Naive thymus-derived CD4-positive, alpha-beta T cell (primary cell): ENCODE measurements at regions not wholly inside any gene's neighbourhood (a gene's known extent, or its start where the extent isn't known, plus 50 kb on each side); places are given as distances from the start of the nearest gene placed in this dataset.
A peak's percentile ranks its signal among the peaks of the same experiment; 100 is the strongest.

Source experiments
- ATAC-seq: fragments of 150-1000 bp; cut with Tn5 transposase; 2 replicates; pipeline ENCODE4 v1.10.0; 2021; ENCODE audit warnings: mild to moderate bottlenecking, moderate library complexity
- CTCF ChIA-PET: fragments of 350-600 bp; sonication (Branson Sonifier 250); formaldehyde crosslinking; loops from one replicate; lab custom pipeline; 2021; ENCODE audit warnings: antibody characterized with exemption; lab: Charles Lee
- POLR2A ChIA-PET: fragments of 350-600 bp; sonication (Branson Sonifier 250); formaldehyde crosslinking; loops from one replicate; lab custom pipeline; 2021; ENCODE audit warnings: antibody characterized with exemption, inconsistent platforms; lab: Charles Lee
- DNase-seq, 9 donors: peaks; one replicate each; pipeline versions ENCODE4 v3.0.0 to v3.0.0-alpha.2; 2020 to 2022; ENCODE audit warnings: mixed read lengths in 1 of 9
- H3K27ac ChIP-seq: one replicate; pipeline ENCODE4 v1.7.0; 2013; ENCODE audit warnings: mild to moderate bottlenecking, low read depth, low read length, moderate library complexity
- H3K27me3 ChIP-seq, 2 donors: one replicate each; pipeline ENCODE4 v1.7.0; 2013; ENCODE audit warnings: low read length in 2 of 2, mild to moderate bottlenecking in 2 of 2, moderate library complexity in 2 of 2; ENCODE audit not compliant: control insufficient read depth in 2 of 2, insufficient read depth in 2 of 2
- H3K36me3 ChIP-seq, 3 experiments: 1 replicate in 2 of 3; 2 replicates in 1 of 3; pipeline ENCODE4 v1.7.0; 2013; ENCODE audit warnings: low read length in 3 of 3, mild to moderate bottlenecking in 3 of 3, moderate library complexity in 1 of 3; ENCODE audit not compliant: insufficient read depth in 3 of 3, control insufficient read depth in 2 of 3
- H3K4me1 ChIP-seq, 2 donors: one replicate each; pipeline ENCODE4 v1.7.0; 2013; ENCODE audit warnings: low read length in 2 of 2, mild to moderate bottlenecking in 2 of 2, moderate library complexity in 1 of 2; ENCODE audit not compliant: control insufficient read depth in 2 of 2, insufficient read depth in 2 of 2
- H3K4me3 ChIP-seq: 2 replicates; pipeline ENCODE4 v1.7.0; 2013; ENCODE audit warnings: mild to moderate bottlenecking, low read length
- H3K9me3 ChIP-seq, 3 experiments: 1 replicate in 2 of 3; 2 replicates in 1 of 3; pipeline ENCODE4 v1.7.0; 2013; ENCODE audit warnings: low read length in 3 of 3; ENCODE audit not compliant: control insufficient read depth in 2 of 3
- H3K27ac Mint-ChIP-seq, 9 donors: one replicate each; pipeline ENCODE4 v1.8.0; 2020 to 2022; ENCODE audit warnings: mixed read lengths in 9 of 9, mild to moderate bottlenecking in 8 of 9, moderate library complexity in 5 of 9, inconsistent platforms in 2 of 9
- H3K27me3 Mint-ChIP-seq, 5 donors: one replicate each; pipeline ENCODE4 v1.8.0; 2021 to 2022; ENCODE audit warnings: mixed read lengths in 5 of 5, mild to moderate bottlenecking in 1 of 5
- H3K36me3 Mint-ChIP-seq, 5 donors: one replicate each; pipeline ENCODE4 v1.8.0; 2020 to 2022; ENCODE audit warnings: mixed read lengths in 5 of 5, mild to moderate bottlenecking in 3 of 5, inconsistent platforms in 1 of 5
- H3K4me1 Mint-ChIP-seq, 7 donors: one replicate each; pipeline ENCODE4 v1.8.0; 2020 to 2022; ENCODE audit warnings: mixed read lengths in 7 of 7, mild to moderate bottlenecking in 3 of 7, inconsistent platforms in 1 of 7
- H3K4me3 Mint-ChIP-seq, 10 donors: one replicate each; pipeline ENCODE4 v1.8.0; 2020 to 2022; ENCODE audit warnings: mild to moderate bottlenecking in 10 of 10, mixed read lengths in 10 of 10, moderate library complexity in 6 of 10, inconsistent platforms in 2 of 10
- H3K9me3 Mint-ChIP-seq, 11 donors: one replicate each; pipeline ENCODE4 v1.8.0; 2020 to 2022; ENCODE audit warnings: mixed read lengths in 11 of 11, mild to moderate bottlenecking in 4 of 11, inconsistent platforms in 1 of 11, moderate library complexity in 1 of 11
- intact Hi-C, 2 donors: fragments of 100-400 bp; cut with micrococcal nuclease; formaldehyde crosslinking; loops; one replicate each; pipeline ENCODE4 v1.15.1; 2023

GRCh38 chr6:76275746-76276145 is 203.3 kb upstream of the IMPG1 start:
- no peaks in the 10 kb centered on the region for H3K27me3 Mint-ChIP-seq
- H3K36me3 Mint-ChIP-seq: peaks cover 0 to 3% (median 0%) of the 10 kb centered on the region in 5 donors
- no peak for ATAC-seq
- ChIA-PET POLR2A (no interaction called here), CTCF (no interaction called here)
- no peaks in the 10 kb centered on the region for H3K4me1 Mint-ChIP-seq
- H3K4me3 Mint-ChIP-seq: no peak overlapping the region
- Histone ChIP-seq H3K4me1 (no peaks in the 10 kb centered on the region), H3K4me3 (no peak overlapping the region), H3K9me3 (peaks cover 0 to 7% (median 0%) of the 10 kb centered on the region in 3 experiments), H3K36me3 (no peaks in the 10 kb centered on the region), H3K27ac (no peak overlapping the region), H3K27me3 (no peaks in the 10 kb centered on the region)
- peaks cover 1 to 49% (median 18%) of the 10 kb centered on the region in 11 donors for H3K9me3 Mint-ChIP-seq
- DNase-seq: no peak
- no peak overlapping the region for H3K27ac Mint-ChIP-seq
- intact Hi-C loops: no loop called here

GRCh38 chr6:76264468-76264867 is 192.0 kb upstream of the IMPG1 start:
- Mint-ChIP-seq H3K27me3 (no peaks in the 10 kb centered on the region), H3K4me1 (no peaks in the 10 kb centered on the region), H3K9me3 (peaks cover 10 to 50% (median 26%) of the 10 kb centered on the region in 11 donors), H3K27ac (no peak overlapping the region), H3K4me3 (no peak overlapping the region), H3K36me3 (peaks cover 0 to 16% (median 0%) of the 10 kb centered on the region in 5 donors)
- H3K4me1 ChIP-seq: no peaks in the 10 kb centered on the region
- no peak overlapping the region for H3K27ac ChIP-seq
- intact Hi-C loops: no loop called here
- ATAC-seq: no peak
- POLR2A ChIA-PET: no interaction called here
- H3K36me3 ChIP-seq: no peaks in the 10 kb centered on the region
- CTCF ChIA-PET: no interaction called here
- no peaks in the 10 kb centered on the region for H3K27me3 ChIP-seq
- H3K9me3 ChIP-seq: no peaks in the 10 kb centered on the region
- H3K4me3 ChIP-seq: no peak overlapping the region
- DNase-seq: no peak

DNA sequence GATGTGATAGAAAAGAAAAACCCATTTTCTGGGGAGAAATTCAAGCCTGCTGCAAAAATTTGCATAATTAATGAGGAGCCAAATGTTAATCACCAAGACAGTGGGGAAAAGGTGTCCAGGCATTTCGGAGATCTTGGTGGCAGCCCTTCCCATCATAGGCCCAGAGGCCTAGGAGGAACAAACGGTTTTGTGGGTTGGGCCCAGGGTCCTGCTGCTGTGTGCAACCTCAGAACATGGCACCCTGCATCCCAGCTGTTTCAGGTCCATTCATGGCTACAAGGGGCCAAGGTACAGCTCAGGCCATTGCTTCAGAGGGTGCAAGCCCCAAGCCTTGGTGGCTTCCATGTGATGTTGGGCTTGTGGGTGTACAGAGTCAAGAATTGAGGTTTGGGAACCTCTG is 189.8 kb upstream of the IMPG1 start:
- Mint-ChIP-seq H3K36me3 (peaks cover 0 to 16% (median 0%) of the 10 kb centered on the region in 5 donors), H3K27me3 (no peaks in the 10 kb centered on the region), H3K4me3 (no peak overlapping the region), H3K9me3 (peaks cover 9 to 45% (median 25%) of the 10 kb centered on the region in 11 donors), H3K4me1 (no peaks in the 10 kb centered on the region), H3K27ac (no peak overlapping the region)
- ATAC-seq: no peak
- no peaks in the 10 kb centered on the region for H3K9me3 ChIP-seq
- POLR2A ChIA-PET: no interaction called here
- intact Hi-C loops: no loop called here
- CTCF ChIA-PET: no interaction called here
- no peaks in the 10 kb centered on the region for H3K4me1 ChIP-seq
- H3K27ac ChIP-seq: no peak overlapping the region
- H3K4me3 ChIP-seq: no peak overlapping the region
- no peaks in the 10 kb centered on the region for H3K36me3 ChIP-seq
- H3K27me3 ChIP-seq: no peaks in the 10 kb centered on the region
- DNase-seq: no peak

DNA sequence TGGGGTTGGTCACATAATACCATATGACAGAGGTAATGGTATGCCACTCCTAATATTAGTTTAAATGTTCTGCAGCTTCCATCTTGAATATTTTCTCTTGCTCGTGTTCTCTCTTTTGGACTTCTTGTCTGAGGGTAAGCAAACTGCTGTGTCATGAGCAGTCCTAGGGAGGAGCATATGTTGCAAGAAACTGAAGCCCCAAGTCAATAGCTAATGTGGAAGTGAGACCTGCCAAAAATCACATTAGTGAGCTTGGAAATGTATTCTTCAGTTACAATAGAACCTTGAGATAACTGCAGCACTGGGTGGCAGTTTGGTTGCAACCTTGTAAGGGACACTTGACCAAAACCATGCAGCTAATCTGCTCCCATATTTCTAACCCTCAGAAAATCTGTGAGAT is 178.2 kb upstream of the IMPG1 start:
- Histone ChIP-seq H3K27ac (no peak overlapping the region), H3K27me3 (no peaks in the 10 kb centered on the region), H3K36me3 (no peaks in the 10 kb centered on the region), H3K4me3 (no peak overlapping the region), H3K4me1 (no peaks in the 10 kb centered on the region), H3K9me3 (no peaks in the 10 kb centered on the region)
- H3K4me3 Mint-ChIP-seq: no peak overlapping the region
- H3K27me3 Mint-ChIP-seq: no peaks in the 10 kb centered on the region
- no peaks in the 10 kb centered on the region for H3K36me3 Mint-ChIP-seq
- CTCF ChIA-PET: no interaction called here
- DNase-seq (no peak), ATAC-seq (no peak)
- H3K4me1 Mint-ChIP-seq: no peaks in the 10 kb centered on the region
- POLR2A ChIA-PET: no interaction called here
- H3K9me3 Mint-ChIP-seq: peaks cover 1 to 14% (median 7%) of the 10 kb centered on the region in 11 donors
- intact Hi-C loops: no loop called here
- H3K27ac Mint-ChIP-seq: no peak overlapping the region

DNA sequence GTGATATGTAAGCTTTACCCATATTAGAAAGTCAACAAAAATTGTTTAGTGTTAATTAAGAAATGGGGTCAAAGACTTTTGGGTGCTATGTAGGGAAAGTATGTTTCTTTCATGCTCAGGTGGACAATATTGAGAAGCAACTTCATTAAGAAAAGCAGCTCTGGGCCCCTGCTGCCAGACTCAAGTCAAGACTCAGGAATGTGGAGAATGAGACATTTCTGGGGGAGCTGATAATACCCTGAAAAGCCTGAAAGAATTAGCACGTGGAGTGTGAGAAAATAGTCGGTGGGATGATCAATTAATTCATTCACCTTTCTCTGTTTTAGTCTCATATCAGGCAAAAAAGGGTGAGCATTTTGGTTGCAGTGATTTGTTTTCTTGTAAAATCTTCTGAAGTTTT is 175.1 kb upstream of the IMPG1 start:
- CTCF ChIA-PET: no interaction called here
- Mint-ChIP-seq H3K9me3 (peaks cover 0 to 25% (median 7%) of the 10 kb centered on the region in 11 donors), H3K4me3 (no peak overlapping the region), H3K27ac (no peak overlapping the region), H3K36me3 (no peaks in the 10 kb centered on the region), H3K4me1 (no peaks in the 10 kb centered on the region), H3K27me3 (no peaks in the 10 kb centered on the region)
- intact Hi-C loops: no loop called here
- POLR2A ChIA-PET: no interaction called here
- no peak overlapping the region for H3K27ac ChIP-seq
- DNase-seq: no peak
- no peaks in the 10 kb centered on the region for H3K4me1 ChIP-seq
- no peaks in the 10 kb centered on the region for H3K27me3 ChIP-seq
- H3K36me3 ChIP-seq: no peaks in the 10 kb centered on the region
- no peak overlapping the region for H3K4me3 ChIP-seq
- no peak for ATAC-seq
- no peaks in the 10 kb centered on the region for H3K9me3 ChIP-seq

- no peak for DNase-seq
- peak overlapping the region in 1 of 9 donors; percentile 1 for H3K27ac Mint-ChIP-seq
- ChIA-PET POLR2A (no interaction called here), CTCF (no interaction called here)
- H3K36me3 ChIP-seq: no peaks in the 10 kb centered on the region
- H3K9me3 ChIP-seq: no peaks in the 10 kb centered on the region
- no peaks in the 10 kb centered on the region for H3K36me3 Mint-ChIP-seq
- H3K27me3 Mint-ChIP-seq: no peaks in the 10 kb centered on the region
- no peak overlapping the region for H3K27ac ChIP-seq
- peaks cover 0 to 1% (median 0%) of the 10 kb centered on the region in 7 donors for H3K4me1 Mint-ChIP-seq
- H3K4me3 Mint-ChIP-seq: no peak overlapping the region
- intact Hi-C loops: no loop called here
- H3K4me1 ChIP-seq: no peaks in the 10 kb centered on the region
- no peak for ATAC-seq
- no peaks in the 10 kb centered on the region for H3K27me3 ChIP-seq
- H3K4me3 ChIP-seq: no peak overlapping the region
- H3K9me3 Mint-ChIP-seq: peaks cover 0 to 33% (median 15%) of the 10 kb centered on the region in 11 donors
Observed at GRCh38 chr6:76240092-76240491, 167.6 kb upstream of the IMPG1 start.

DNA sequence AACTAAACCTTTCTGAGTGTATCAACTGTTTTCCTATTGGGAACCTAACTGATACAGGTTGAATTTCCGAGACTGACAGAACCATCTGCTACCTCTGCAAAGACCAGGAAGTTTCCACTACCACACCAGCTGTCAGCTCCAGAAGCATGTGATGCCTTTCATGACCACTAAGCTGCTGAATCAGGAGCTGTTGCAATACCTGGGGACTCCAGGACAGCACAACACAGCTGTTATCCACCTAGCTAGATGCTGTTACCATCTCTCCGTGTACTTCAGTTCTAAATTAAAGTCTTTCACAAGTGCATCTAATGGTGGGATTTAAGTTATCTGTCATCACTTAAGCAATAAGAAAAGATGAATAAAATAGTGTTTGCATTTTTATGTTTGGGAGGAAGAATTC is 158.2 kb upstream of the IMPG1 start:
- Histone ChIP-seq H3K27ac (no peak overlapping the region), H3K27me3 (no peaks in the 10 kb centered on the region), H3K4me1 (no peaks in the 10 kb centered on the region), H3K4me3 (no peak overlapping the region), H3K36me3 (no peaks in the 10 kb centered on the region), H3K9me3 (no peaks in the 10 kb centered on the region)
- POLR2A ChIA-PET: no interaction called here
- Mint-ChIP-seq H3K4me1 (peaks cover 0 to 1% (median 0%) of the 10 kb centered on the region in 7 donors), H3K9me3 (peaks cover 0 to 17% (median 2%) of the 10 kb centered on the region in 11 donors), H3K36me3 (no peaks in the 10 kb centered on the region), H3K4me3 (no peak overlapping the region), H3K27me3 (no peaks in the 10 kb centered on the region), H3K27ac (no peak overlapping the region)
- DNase-seq (no peak), ATAC-seq (no peak)
- CTCF ChIA-PET: no interaction called here
- intact Hi-C loops: no loop called here
